HL-60 (cell line): ENCODE measurements at regions not wholly inside any gene's neighbourhood (a gene's known extent, or its start where the extent isn't known, plus 50 kb on each side); places are given as distances from the start of the nearest gene placed in this dataset.

Experiments used
- DNase-seq, 2 experiments: peaks; one replicate each; pipeline ENCODE4 v3.0.0-alpha.2; 2010 to 2020; ENCODE audit warnings: low read depth in 1 of 2, low spot score in 1 of 2
- H3K27ac ChIP-seq: fragments of 250-450 bp; sonication (Bioruptor Pico); replicated peaks from 2 replicates; pipeline ENCODE4 v1.5.1; 2020; ENCODE audit warnings: mild to moderate bottlenecking, moderate library complexity
- H3K27me3 ChIP-seq: fragments of 250-450 bp; sonication (Bioruptor Pico); 2 replicates; pipeline ENCODE4 v1.5.1; 2021; ENCODE audit warnings: mild to moderate bottlenecking, moderate library complexity; ENCODE audit not compliant: insufficient read depth, poor library complexity, severe bottlenecking
- H3K4me3 ChIP-seq: replicated peaks from 2 replicates; pipeline ENCODE4 v1.5.1; 2011; ENCODE audit warnings: mild to moderate bottlenecking, control low read depth, low read length; ENCODE audit not compliant: insufficient read depth
- CTCF ChIP-seq: IDR thresholded peaks from one replicate; pipeline ENCODE4 v1.5.1; 2011; ENCODE audit warnings: low read length, control low read depth, inconsistent platforms; ENCODE audit not compliant: insufficient read depth
- GABPA ChIP-seq: IDR thresholded peaks from 2 replicates; pipeline ENCODE4 v1.6.1; 2012; ENCODE audit warnings: low read depth
- POLR2AphosphoS5 ChIP-seq: IDR thresholded peaks from 2 replicates; pipeline ENCODE4 v1.6.1; 2012; ENCODE audit warnings: low read depth
- REST ChIP-seq: IDR thresholded peaks from 2 replicates; pipeline ENCODE4 v1.6.1; 2012; ENCODE audit warnings: low read depth; ENCODE audit not compliant: insufficient replicate concordance
- SPI1 ChIP-seq: IDR thresholded peaks from 2 replicates; pipeline ENCODE4 v1.6.1; 2012; ENCODE audit warnings: low read depth, mild to moderate bottlenecking, borderline replicate concordance

GRCh38 chr1:73401666-73402065 is 796.3 kb downstream of the LRRIQ3 start:
- no peak overlapping the region for H3K4me3 ChIP-seq
- H3K27ac ChIP-seq = no peak overlapping the region
- TF ChIP-seq CTCF (no peak), SPI1 (no peak), POLR2AphosphoS5 (no peak), REST (no peak), GABPA (no peak)
- H3K27me3 ChIP-seq = no peaks in the 10 kb centered on the region
- no peak for DNase-seq

- TF ChIP-seq SPI1 = no peak
- TF ChIP-seq CTCF = no peak
- no peak for TF ChIP-seq GABPA
- no peak for TF ChIP-seq REST
- TF ChIP-seq POLR2AphosphoS5 = no peak
- Histone ChIP-seq H3K27ac (no peak overlapping the region), H3K4me3 (no peak overlapping the region), H3K27me3 (no peaks in the 10 kb centered on the region)
- no peak for DNase-seq
Observed at GRCh38 chr1:73382966-73383365, 815.0 kb downstream of the LRRIQ3 start.

- TF ChIP-seq SPI1 (no peak), REST (no peak), POLR2AphosphoS5 (no peak), GABPA (no peak), CTCF (no peak)
- Histone ChIP-seq H3K27me3 (no peaks in the 10 kb centered on the region), H3K4me3 (no peak overlapping the region), H3K27ac (no peak overlapping the region)
- peak in 1 of 2 experiments; percentile 3 for DNase-seq
Observed at GRCh38 chr1:73366734-73367413, 831.1 kb downstream of the LRRIQ3 start.
